Esophagus muscularis mucosa (tissue), 3 donors: ENCODE measurements at regions not wholly inside any gene's neighbourhood (a gene's known extent, or its start where the extent isn't known, plus 50 kb on each side); places are given as distances from the start of the nearest gene placed in this dataset.

Experiments used
- EP300 ChIP-seq: sonication (generic); formaldehyde crosslinking; IDR thresholded peaks from one replicate; pipeline ENCODE4 v1.6.1; 2017; ENCODE audit warnings: antibody characterized with exemption
- TF ChIP-seq, protein P1 (sequence below), 3 experiments: fragments of 200-600 bp in 2 of 3; fragments of 450-650 bp in 1 of 3; sonication (generic) in 2 of 3; IDR thresholded peaks; one replicate each; pipeline ENCODE4 v1.5.1; 2017 to 2019; ENCODE audit warnings: antibody characterized with exemption in 3 of 3, mild to moderate bottlenecking in 2 of 3, moderate library complexity in 1 of 3

DNA sequence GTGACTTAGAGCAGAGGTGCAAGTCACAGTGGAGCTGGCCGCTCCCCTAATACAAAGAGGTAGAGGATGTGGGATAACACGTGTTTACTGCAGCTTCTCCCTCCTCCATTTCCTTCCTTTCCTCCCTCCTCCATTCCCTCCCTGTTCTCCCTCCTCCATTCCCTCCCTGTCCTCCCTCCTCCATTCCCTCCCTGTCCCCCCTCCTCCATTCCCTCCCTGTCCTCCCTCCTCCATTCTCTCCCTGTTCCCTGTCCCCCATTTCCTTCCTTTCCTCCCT lies 124.0 kb downstream of the CRYAA start:
- TF ChIP-seq EP300, result no peak
- TF ChIP-seq, protein P1, sequence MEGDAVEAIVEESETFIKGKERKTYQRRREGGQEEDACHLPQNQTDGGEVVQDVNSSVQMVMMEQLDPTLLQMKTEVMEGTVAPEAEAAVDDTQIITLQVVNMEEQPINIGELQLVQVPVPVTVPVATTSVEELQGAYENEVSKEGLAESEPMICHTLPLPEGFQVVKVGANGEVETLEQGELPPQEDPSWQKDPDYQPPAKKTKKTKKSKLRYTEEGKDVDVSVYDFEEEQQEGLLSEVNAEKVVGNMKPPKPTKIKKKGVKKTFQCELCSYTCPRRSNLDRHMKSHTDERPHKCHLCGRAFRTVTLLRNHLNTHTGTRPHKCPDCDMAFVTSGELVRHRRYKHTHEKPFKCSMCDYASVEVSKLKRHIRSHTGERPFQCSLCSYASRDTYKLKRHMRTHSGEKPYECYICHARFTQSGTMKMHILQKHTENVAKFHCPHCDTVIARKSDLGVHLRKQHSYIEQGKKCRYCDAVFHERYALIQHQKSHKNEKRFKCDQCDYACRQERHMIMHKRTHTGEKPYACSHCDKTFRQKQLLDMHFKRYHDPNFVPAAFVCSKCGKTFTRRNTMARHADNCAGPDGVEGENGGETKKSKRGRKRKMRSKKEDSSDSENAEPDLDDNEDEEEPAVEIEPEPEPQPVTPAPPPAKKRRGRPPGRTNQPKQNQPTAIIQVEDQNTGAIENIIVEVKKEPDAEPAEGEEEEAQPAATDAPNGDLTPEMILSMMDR (IDR thresholded peaks at IDR 0.05), result no peak
